ENCODE measurements at regions not wholly inside any gene's neighbourhood (a gene's known extent, or its start where the extent isn't known, plus 50 kb on each side); places are given as distances from the start of the nearest gene placed in this dataset.

- no peak for DNase-seq (ENCODE audit: low spot score)
- in situ Hi-C loops (cut with MboI; ENCODE audit: low sequenced_read_pairs, unreplicated experiment): no loop called here
Measured at GRCh38 chr2:159863526-159864160, 65.6 kb upstream of the CD302 start.

GRCh38 chr2:159860581-159861310, 62.7 kb upstream of the CD302 start:
- in situ Hi-C loops (cut with MboI; ENCODE audit: low sequenced_read_pairs, unreplicated experiment): no loop called here
- no peak for TF ChIP-seq CTCF (IDR thresholded peaks at IDR 0.05; ENCODE audit: borderline replicate concordance, control extremely low read depth, extremely low read depth, insufficient read depth, missing control alignments)
- no peak for DNase-seq (ENCODE audit: low spot score)

More at GRCh38 chr2:159863526-159864160, 65.6 kb upstream of the CD302 start:
- no peak for TF ChIP-seq CTCF (IDR thresholded peaks at IDR 0.05; ENCODE audit: borderline replicate concordance, control extremely low read depth, extremely low read depth, insufficient read depth, missing control alignments)

- DNase-seq (ENCODE audit: low spot score): no peak
- in situ Hi-C loops (cut with MboI; ENCODE audit: low sequenced_read_pairs, unreplicated experiment): no loop called here
- no peak for TF ChIP-seq CTCF (IDR thresholded peaks at IDR 0.05; ENCODE audit: borderline replicate concordance, control extremely low read depth, extremely low read depth, insufficient read depth, missing control alignments)
Measured at GRCh38 chr2:159859583-159859982, 61.6 kb upstream of the CD302 start.

GRCh38 chr2:159856760-159857159, 58.8 kb upstream of the CD302 start:
- in situ Hi-C loops (cut with MboI; ENCODE audit: low sequenced_read_pairs, unreplicated experiment): no loop called here
- no peak for DNase-seq (ENCODE audit: low spot score)
- TF ChIP-seq CTCF (IDR thresholded peaks at IDR 0.05; ENCODE audit: borderline replicate concordance, control extremely low read depth, extremely low read depth, insufficient read depth, missing control alignments): no peak

- no peak for TF ChIP-seq CTCF (IDR thresholded peaks at IDR 0.05; ENCODE audit: borderline replicate concordance, control extremely low read depth, extremely low read depth, insufficient read depth, missing control alignments)
- no peak for DNase-seq (ENCODE audit: low spot score)
- in situ Hi-C loops (cut with MboI; ENCODE audit: low sequenced_read_pairs, unreplicated experiment): no loop called here
Measured at GRCh38 chr2:159855557-159856061, 57.6 kb upstream of the CD302 start.

GRCh38 chr2:159855143-159855542, 57.1 kb upstream of the CD302 start:
- TF ChIP-seq CTCF (IDR thresholded peaks at IDR 0.05; ENCODE audit: borderline replicate concordance, control extremely low read depth, extremely low read depth, insufficient read depth, missing control alignments): no peak
- in situ Hi-C loops (cut with MboI; ENCODE audit: low sequenced_read_pairs, unreplicated experiment): no loop called here
- no peak for DNase-seq (ENCODE audit: low spot score)

All from GM13976 (cell line).